RWPE1 (cell line): ENCODE measurements at regions not wholly inside any gene's neighbourhood (a gene's known extent, or its start where the extent isn't known, plus 50 kb on each side); places are given as distances from the start of the nearest gene placed in this dataset.

Source experiments
- CTCF ChIA-PET: fragments of 350-600 bp; sonication (Branson Sonifier 250); formaldehyde crosslinking; extraction: SDS; loops from one replicate; lab custom pipeline; 2021; lab: Yijun Ruan, JAX
- POLR2A ChIA-PET: fragments of 400-600 bp; formaldehyde crosslinking; extraction: SDS; loops from one replicate; lab custom pipeline; 2020; ENCODE audit warnings: antibody characterized with exemption; ENCODE audit not compliant: low non-redundant PET; lab: Yijun Ruan, JAX
- DNase-seq: peaks from one replicate; pipeline ENCODE4 v3.0.0; 2012; ENCODE audit warnings: low spot score
- H3K27ac ChIP-seq: fragments of 450-650 bp; 2 replicates; pipeline ENCODE4 v1.5.1; 2017
- TF ChIP-seq, protein P1 (sequence below): fragments of 450-650 bp; conservative IDR thresholded peaks from 2 replicates; pipeline ENCODE4 v1.5.1; 2017; ENCODE audit warnings: low read depth, mild to moderate bottlenecking

DNA sequence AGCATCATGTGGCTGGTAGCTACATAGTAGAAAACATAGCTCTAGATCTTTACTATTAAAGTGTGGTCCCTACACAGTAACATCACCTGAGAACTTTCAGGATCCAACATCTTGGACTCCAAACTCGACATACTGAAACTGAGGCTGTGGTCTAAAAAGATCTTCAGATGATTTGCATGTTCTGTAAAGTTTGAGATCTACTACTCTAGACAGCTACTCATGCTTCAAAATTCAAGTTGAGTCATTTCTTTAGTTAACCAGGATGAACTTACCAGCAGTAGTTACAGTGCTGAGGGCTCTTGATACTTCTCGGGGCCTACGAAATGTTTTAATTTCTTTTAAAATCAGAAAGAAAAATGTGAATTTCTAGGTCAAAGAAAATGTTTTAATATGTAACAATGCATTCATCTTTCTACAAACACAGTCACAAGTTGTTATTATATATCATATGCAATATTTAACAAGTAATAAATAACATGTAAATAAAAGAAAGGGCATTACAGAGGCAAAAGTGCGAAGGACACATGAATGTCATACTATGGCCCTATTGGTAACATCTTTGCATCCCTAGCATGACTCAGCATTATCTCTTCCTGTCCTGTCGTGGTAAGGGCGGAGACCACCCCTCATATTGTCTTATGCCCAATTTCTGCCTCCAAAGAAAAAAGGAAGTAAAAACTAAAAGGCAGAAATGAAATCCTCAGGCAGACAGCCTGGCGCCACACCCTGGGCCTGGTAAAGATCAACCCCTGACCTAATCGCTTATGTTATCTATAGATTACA, 563.9 kb upstream of the TLE4 start:
- TF ChIP-seq, protein P1, sequence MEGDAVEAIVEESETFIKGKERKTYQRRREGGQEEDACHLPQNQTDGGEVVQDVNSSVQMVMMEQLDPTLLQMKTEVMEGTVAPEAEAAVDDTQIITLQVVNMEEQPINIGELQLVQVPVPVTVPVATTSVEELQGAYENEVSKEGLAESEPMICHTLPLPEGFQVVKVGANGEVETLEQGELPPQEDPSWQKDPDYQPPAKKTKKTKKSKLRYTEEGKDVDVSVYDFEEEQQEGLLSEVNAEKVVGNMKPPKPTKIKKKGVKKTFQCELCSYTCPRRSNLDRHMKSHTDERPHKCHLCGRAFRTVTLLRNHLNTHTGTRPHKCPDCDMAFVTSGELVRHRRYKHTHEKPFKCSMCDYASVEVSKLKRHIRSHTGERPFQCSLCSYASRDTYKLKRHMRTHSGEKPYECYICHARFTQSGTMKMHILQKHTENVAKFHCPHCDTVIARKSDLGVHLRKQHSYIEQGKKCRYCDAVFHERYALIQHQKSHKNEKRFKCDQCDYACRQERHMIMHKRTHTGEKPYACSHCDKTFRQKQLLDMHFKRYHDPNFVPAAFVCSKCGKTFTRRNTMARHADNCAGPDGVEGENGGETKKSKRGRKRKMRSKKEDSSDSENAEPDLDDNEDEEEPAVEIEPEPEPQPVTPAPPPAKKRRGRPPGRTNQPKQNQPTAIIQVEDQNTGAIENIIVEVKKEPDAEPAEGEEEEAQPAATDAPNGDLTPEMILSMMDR = no peak
- POLR2A ChIA-PET = no interaction called here
- no peak for DNase-seq
- H3K27ac ChIP-seq = no peak overlapping the region
- CTCF ChIA-PET = no interaction called here

DNA sequence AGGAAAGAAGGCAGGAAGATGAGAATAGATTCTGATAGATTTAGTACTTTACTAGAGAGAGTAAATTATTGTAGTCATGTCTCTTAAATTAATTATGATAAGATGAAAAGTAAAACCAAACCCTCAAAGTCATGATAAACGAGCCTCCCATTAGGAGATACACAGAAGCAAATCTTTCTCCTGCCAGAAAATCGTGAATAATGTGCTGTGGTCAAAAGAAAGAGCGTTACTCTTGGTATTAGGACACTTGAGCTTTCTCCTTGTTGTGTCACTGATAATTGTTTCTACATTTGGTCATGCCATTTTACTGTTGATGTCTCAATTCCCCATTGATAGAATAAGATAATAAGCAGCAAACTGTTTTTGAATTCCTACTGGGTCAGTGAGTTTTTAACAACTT, 562.8 kb upstream of the TLE4 start:
- no peak overlapping the region for H3K27ac ChIP-seq
- TF ChIP-seq, protein P1 = no peak
- CTCF ChIA-PET = no interaction called here
- POLR2A ChIA-PET = no interaction called here
- DNase-seq = no peak

DNA sequence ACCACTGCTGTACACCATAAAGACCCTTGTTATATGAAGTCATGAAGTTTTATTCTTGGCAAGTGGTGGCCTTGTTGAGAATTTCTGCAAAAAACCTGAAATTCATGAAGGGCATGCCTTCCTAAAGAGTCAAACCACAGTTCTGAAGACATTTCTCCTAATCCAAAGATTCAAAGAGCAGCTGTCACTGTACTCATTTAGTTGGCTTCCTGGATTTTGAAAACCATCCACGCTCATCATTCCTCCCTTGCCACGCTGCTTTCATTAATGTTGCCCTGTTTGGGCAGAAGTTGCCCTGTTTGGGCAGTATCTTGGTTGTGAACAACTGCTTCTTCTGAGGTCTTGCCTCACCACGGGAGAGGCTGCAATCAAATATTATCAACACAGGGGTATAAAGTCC, 560.3 kb upstream of the TLE4 start:
- ChIA-PET CTCF (no interaction called here), POLR2A (no interaction called here)
- no peak overlapping the region for H3K27ac ChIP-seq
- TF ChIP-seq, protein P1 = no peak
- DNase-seq = no peak

DNA sequence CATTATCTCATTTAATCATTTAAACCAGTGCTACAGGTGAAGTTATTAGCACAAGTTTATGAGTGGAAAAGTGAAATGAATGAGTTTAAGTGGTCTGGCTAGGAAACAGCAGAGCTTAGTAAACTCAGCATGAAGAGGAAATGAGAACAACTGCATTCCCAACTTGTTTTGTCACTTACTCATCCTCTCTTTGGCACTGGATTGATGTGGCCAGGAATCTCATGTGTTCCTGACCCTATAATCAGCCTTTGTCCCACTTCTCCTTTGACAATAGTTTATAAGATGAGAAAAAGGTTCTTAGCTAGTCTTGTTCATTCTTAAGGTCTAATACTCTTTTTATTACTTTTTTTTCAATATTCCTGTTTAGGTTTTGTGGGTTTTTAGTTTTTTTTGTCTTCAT, 559.2 kb upstream of the TLE4 start:
- POLR2A ChIA-PET = no interaction called here
- TF ChIP-seq, protein P1 = no peak
- DNase-seq = peak; percentile 20
- CTCF ChIA-PET = no interaction called here
- no peak overlapping the region for H3K27ac ChIP-seq

DNA sequence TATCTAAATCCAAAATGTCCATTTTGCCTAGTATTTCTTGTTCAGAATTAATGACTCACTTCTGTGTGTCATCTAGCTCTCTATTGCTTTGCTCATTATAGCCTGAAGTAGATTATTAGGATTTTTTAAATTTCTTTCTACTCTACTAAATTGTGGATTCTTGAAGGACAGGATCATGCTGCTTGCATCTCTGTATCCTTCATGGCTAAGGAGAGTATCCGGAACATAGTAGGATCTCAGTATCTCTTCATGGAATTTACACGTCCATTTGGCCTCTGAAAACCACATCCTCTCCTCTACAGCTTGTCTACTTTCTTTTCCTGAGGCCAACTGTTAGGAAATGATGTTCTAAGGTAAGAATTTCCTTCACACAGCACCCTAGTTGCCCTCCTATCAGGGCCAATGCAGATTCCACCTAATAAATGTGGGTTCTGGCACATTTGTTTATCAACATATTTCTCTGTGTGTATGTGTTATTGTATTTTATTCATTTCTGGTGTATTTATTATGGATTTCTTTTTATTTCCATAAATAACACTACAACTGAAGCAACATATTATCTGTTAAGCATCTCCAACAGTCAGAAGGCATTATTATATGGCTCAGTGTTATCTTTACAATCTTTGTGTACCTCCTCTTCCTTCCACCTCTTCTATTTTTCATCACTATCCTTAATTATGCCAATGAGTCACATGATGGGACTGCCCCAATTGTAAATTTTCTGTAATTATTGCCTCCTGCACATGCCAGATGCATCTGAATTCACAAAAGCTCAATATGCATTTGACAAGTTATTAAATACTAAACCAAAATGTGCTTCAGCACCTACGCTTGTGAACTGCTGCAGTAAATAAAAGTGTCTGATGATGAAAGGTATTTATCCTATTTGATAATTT, 557.8 kb upstream of the TLE4 start:
- TF ChIP-seq, protein P1 = no peak
- POLR2A ChIA-PET = no interaction called here
- H3K27ac ChIP-seq = no peak overlapping the region
- peak; percentile 32 for DNase-seq
- CTCF ChIA-PET = interaction anchor here (0.5 to 0.6 kb wide), 2 partner anchors 10 to 574 kb away, joined by 3 to 4 read pairs; no protein-coding TSS in a partner anchor

DNA sequence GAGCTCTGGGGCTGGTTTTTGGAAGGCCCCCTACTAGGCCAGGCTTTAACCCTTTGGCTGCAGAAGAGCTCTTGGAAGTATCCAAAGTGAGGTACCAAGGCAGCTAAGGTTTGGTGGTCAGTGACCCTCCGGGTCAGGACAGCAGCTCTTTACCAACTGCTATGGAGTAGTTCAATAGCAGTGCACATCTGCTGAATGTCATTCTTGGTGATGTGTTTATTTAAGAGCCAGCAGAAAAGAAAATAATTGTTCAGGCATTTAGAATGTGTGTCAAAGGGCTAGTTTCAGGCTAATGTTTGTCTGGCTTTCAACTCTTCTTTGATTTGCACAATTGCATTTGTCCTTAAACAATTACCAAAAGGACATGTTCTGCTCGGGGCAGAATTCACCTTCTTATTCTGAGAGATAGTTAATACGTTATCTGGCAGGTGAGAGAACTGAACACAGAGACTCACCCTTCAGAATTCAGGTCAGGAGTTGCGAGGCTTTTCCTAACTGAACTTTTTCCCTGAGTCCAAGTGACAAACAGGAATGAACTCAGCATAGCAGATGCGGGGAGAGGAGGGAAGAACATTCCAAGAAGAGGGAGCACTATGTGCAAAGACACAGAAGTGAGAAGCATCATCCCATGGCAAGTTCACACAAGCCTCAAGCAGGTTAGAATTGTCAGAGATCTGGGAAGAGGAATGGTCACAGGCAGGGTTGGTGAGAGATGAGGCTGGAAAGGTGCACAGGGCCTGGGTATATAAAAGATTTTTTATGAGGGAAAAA, 556.7 kb upstream of the TLE4 start:
- no peak overlapping the region for H3K27ac ChIP-seq
- ChIA-PET POLR2A (no interaction called here), CTCF (interaction anchor here (0.6 kb wide), 1 partner anchor 22 kb away, joined by 5 read pairs; no protein-coding TSS in a partner anchor)
- TF ChIP-seq, protein P1 = no peak
- peak; percentile 36 for DNase-seq
